Type B pancreatic cell (in vitro differentiated cells): ENCODE measurements at regions not wholly inside any gene's neighbourhood (a gene's known extent, or its start where the extent isn't known, plus 50 kb on each side); places are given as distances from the start of the nearest gene placed in this dataset.

Experiments
- DNase-seq: peaks from one replicate; pipeline ENCODE4 v3.0.0; 2021; ENCODE audit warnings: mixed read lengths; ENCODE audit not compliant: unreplicated experiment; ENCODE audit errors: extremely low spot score
- H3K27ac Mint-ChIP-seq: 2 replicates; pipeline ENCODE4 v1.8.0; 2021; ENCODE audit warnings: mild to moderate bottlenecking, mixed read lengths
- H3K27me3 Mint-ChIP-seq: 2 replicates; pipeline ENCODE4 v1.8.0; 2021; ENCODE audit warnings: mixed read lengths
- H3K36me3 Mint-ChIP-seq: 2 replicates; pipeline ENCODE4 v1.8.0; 2021; ENCODE audit warnings: mixed read lengths
- H3K4me1 Mint-ChIP-seq: one replicate; pipeline ENCODE4 v1.8.0; 2021; ENCODE audit warnings: mixed read lengths; ENCODE audit not compliant: unreplicated experiment
- H3K4me3 Mint-ChIP-seq: 2 replicates; pipeline ENCODE4 v1.8.0; 2021; ENCODE audit warnings: mild to moderate bottlenecking, mixed read lengths
- H3K9me3 Mint-ChIP-seq: 2 replicates; pipeline ENCODE4 v1.8.0; 2021; ENCODE audit warnings: mixed read lengths
- TF ChIP-seq, protein P1 (sequence below): fragments of 200-600 bp; sonication (generic); conservative IDR thresholded peaks from 2 replicates; pipeline ENCODE4 v1.5.0; 2021; ENCODE audit warnings: antibody characterized with exemption, mild to moderate bottlenecking

DNA sequence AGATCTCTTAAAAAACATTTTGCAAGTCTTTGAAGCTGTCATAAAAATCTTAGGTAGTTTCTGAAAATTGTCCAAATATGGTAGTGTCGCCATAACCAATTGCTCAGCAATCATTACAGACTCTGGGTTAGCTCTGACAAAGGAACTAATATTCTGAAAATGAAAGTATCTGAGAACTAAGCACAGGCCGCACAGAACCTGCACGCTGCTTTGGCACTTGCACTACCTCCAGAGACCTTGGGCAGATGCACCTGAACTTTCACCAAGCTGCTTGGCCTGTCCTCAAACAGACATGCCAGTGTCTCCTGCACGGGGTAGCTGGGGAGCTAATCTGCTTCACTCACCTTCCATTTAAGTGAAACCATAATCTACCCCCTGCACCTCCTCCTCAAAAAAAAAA is 317.0 kb downstream of the MAF start:
- Mint-ChIP-seq H3K4me1 (peaks cover 12% of the 10 kb centered on the region), H3K9me3 (peaks cover 4% of the 10 kb centered on the region), H3K4me3 (no peak overlapping the region), H3K27ac (no peak overlapping the region), H3K36me3 (no peaks in the 10 kb centered on the region), H3K27me3 (peaks cover 16% of the 10 kb centered on the region)
- TF ChIP-seq, protein P1, sequence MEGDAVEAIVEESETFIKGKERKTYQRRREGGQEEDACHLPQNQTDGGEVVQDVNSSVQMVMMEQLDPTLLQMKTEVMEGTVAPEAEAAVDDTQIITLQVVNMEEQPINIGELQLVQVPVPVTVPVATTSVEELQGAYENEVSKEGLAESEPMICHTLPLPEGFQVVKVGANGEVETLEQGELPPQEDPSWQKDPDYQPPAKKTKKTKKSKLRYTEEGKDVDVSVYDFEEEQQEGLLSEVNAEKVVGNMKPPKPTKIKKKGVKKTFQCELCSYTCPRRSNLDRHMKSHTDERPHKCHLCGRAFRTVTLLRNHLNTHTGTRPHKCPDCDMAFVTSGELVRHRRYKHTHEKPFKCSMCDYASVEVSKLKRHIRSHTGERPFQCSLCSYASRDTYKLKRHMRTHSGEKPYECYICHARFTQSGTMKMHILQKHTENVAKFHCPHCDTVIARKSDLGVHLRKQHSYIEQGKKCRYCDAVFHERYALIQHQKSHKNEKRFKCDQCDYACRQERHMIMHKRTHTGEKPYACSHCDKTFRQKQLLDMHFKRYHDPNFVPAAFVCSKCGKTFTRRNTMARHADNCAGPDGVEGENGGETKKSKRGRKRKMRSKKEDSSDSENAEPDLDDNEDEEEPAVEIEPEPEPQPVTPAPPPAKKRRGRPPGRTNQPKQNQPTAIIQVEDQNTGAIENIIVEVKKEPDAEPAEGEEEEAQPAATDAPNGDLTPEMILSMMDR, result no peak
- no peak for DNase-seq

DNA sequence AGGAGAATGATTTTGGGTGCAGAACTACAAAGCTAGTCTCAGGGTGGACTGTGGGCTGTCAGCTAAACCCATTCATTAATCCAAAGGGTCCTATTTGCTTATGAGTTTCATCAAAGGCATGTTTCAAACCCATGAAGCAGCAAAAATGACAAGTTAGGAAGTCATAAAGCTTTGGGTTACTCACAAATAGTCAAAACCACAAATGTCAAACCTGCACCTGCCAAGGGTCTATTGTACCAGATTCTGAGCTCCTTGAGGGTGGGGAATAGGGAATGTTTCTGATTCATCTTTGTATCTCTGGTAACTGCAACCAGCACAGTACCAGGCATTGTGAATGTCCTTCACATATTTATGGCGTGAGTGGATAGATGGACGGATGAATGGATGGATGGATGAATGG is 317.7 kb downstream of the MAF start:
- H3K4me3 Mint-ChIP-seq, result no peak overlapping the region
- H3K27me3 Mint-ChIP-seq, result peaks cover 19% of the 10 kb centered on the region
- no peak for DNase-seq
- TF ChIP-seq, protein P1, result no peak
- no peaks in the 10 kb centered on the region for H3K9me3 Mint-ChIP-seq
- peaks cover 12% of the 10 kb centered on the region for H3K4me1 Mint-ChIP-seq
- no peaks in the 10 kb centered on the region for H3K36me3 Mint-ChIP-seq
- no peak overlapping the region for H3K27ac Mint-ChIP-seq

DNA sequence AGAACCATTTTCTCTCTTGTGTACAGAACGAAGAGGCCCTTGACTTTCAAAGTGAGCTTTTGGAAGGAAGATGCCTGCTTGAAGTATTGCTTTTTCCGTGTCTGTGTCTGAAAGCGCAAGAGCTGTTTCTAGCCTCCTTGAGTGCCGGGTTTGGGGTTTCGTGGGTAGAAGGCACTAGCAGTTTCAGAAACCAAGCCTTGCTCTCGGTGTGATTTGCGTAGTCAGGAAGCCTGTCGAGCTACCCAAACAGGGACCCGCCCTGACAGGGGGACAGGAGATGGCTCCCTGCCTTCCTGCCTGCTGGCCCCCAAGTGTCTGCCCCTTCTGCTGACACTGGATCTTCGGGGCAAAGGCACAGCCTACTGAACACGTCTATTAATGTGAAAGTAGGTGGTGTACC is 322.0 kb downstream of the MAF start:
- no peaks in the 10 kb centered on the region for H3K9me3 Mint-ChIP-seq
- H3K27me3 Mint-ChIP-seq, result peaks cover 25% of the 10 kb centered on the region
- TF ChIP-seq, protein P1, result no peak
- no peak overlapping the region for H3K27ac Mint-ChIP-seq
- no peak overlapping the region for H3K4me3 Mint-ChIP-seq
- peaks cover 4% of the 10 kb centered on the region for H3K4me1 Mint-ChIP-seq
- no peak for DNase-seq
- no peaks in the 10 kb centered on the region for H3K36me3 Mint-ChIP-seq

DNA sequence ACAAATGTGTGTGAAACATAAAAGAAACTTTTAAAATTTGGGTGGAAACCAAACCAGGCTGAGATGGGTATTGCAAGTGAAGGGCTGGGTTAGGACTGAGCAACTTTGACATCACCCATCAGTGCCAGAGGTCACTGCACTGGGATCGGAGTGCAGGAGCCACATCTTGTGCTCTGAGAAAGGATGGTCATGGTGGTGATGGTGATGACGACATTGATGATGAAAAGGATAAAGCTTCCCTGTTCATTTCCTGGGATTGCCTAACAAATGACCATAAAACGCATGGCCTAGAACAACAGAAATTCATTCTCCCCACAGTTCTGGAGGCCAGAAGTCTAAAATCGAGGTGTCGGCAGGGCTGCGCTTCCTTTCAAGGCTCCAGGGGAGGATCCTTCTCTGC is 324.0 kb downstream of the MAF start:
- DNase-seq, result no peak
- TF ChIP-seq, protein P1, result no peak
- Mint-ChIP-seq H3K4me1 (peaks cover 4% of the 10 kb centered on the region), H3K27me3 (peaks cover 27% of the 10 kb centered on the region), H3K4me3 (no peak overlapping the region), H3K27ac (no peak overlapping the region), H3K9me3 (no peaks in the 10 kb centered on the region), H3K36me3 (no peaks in the 10 kb centered on the region)

DNA sequence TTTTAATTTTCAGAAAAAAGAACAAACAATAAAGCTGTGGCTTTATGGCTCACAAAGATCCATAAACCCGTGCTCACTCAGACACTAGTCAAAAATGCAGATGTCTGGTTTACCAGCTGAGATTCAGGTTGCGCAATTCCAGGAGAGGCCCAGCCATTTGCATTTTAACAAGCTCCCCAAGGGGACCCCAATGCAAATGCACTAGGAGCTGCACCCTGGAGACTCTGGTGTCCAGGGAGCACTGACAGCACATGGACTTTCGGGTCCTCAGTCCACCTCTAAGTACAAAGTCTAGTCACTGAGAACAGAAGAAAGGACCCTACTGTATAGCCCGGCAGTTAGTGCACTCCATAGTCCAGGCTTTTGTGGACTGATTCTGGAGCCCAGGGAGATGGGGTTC is 326.3 kb downstream of the MAF start:
- no peaks in the 10 kb centered on the region for H3K36me3 Mint-ChIP-seq
- no peak for DNase-seq
- no peak overlapping the region for H3K4me3 Mint-ChIP-seq

More for the DNA sequence above, 326.3 kb downstream of the MAF start:
- H3K27ac Mint-ChIP-seq, result no peak overlapping the region
- TF ChIP-seq, protein P1, result no peak
- no peaks in the 10 kb centered on the region for H3K9me3 Mint-ChIP-seq
- peaks cover 2% of the 10 kb centered on the region for H3K4me1 Mint-ChIP-seq
- peaks cover 16% of the 10 kb centered on the region for H3K27me3 Mint-ChIP-seq
